ENCODE measurements at regions not wholly inside any gene's neighbourhood (a gene's known extent, or its start where the extent isn't known, plus 50 kb on each side); places are given as distances from the start of the nearest gene placed in this dataset.

- DNase-seq: no peak
These were observed 104.4 kb downstream of the CYRIA start for GRCh38 chr2:16561251-16561650.

GRCh38 chr2:16559278-16560067, 106.2 kb downstream of the CYRIA start:
- DNase-seq: no peak

- DNase-seq: no peak
These were observed 111.5 kb downstream of the CYRIA start for GRCh38 chr2:16554060-16554583.

- no peak for DNase-seq
These were observed 112.4 kb downstream of the CYRIA start for GRCh38 chr2:16553226-16553625.

- DNase-seq: no peak
These were observed 113.4 kb downstream of the CYRIA start for GRCh38 chr2:16552202-16552601.

GRCh38 chr2:16548036-16548435, 117.6 kb downstream of the CYRIA start:
- no peak for DNase-seq

GRCh38 chr2:16546128-16546754, 119.4 kb downstream of the CYRIA start:
- no peak for DNase-seq

GRCh38 chr2:16538707-16539106, 126.9 kb downstream of the CYRIA start:
- no peak for DNase-seq

GRCh38 chr2:16537347-16537746, 128.3 kb downstream of the CYRIA start:
- DNase-seq: no peak

GRCh38 chr2:16526193-16526592, 139.4 kb downstream of the CYRIA start:
- no peak for DNase-seq

GRCh38 chr2:16525265-16525887, 140.3 kb downstream of the CYRIA start:
- no peak for DNase-seq

- DNase-seq: no peak
These were observed 141.9 kb downstream of the CYRIA start for GRCh38 chr2:16523711-16524110.

GRCh38 chr2:16522031-16522831, 143.4 kb downstream of the CYRIA start:
- DNase-seq: no peak

- DNase-seq: no peak
These were observed 144.7 kb downstream of the CYRIA start for GRCh38 chr2:16520891-16521290.

GRCh38 chr2:16515696-16516095, 149.9 kb downstream of the CYRIA start:
- DNase-seq: no peak

GRCh38 chr2:16513626-16514025, 152.0 kb downstream of the CYRIA start:
- DNase-seq: no peak

GRCh38 chr2:16511041-16511440, 154.6 kb downstream of the CYRIA start:
- no peak for DNase-seq

- DNase-seq: no peak
These were observed 156.6 kb downstream of the CYRIA start for GRCh38 chr2:16509042-16509441.

GRCh38 chr2:16508490-16508851, 157.2 kb downstream of the CYRIA start:
- DNase-seq: no peak

GRCh38 chr2:16507655-16508489, 157.8 kb downstream of the CYRIA start:
- DNase-seq: no peak

GRCh38 chr2:16506366-16506765, 159.3 kb downstream of the CYRIA start:
- no peak for DNase-seq
